Breast epithelium (tissue), 3 donors: ENCODE measurements at regions not wholly inside any gene's neighbourhood (a gene's known extent, or its start where the extent isn't known, plus 50 kb on each side); places are given as distances from the start of the nearest gene placed in this dataset.

Experiments used
- CTCF ChIP-seq, 3 donors: fragments of 450-650 bp; IDR thresholded peaks; one replicate each; pipeline ENCODE4 v1.5.1; 2016 to 2017; ENCODE audit warnings: antibody characterized with exemption in 3 of 3, mild to moderate bottlenecking in 3 of 3, moderate library complexity in 3 of 3
- POLR2AphosphoS5 ChIP-seq, 3 donors: sonication (generic); formaldehyde crosslinking; IDR thresholded peaks; one replicate each; pipeline ENCODE4 v1.6.1; 2017; ENCODE audit warnings: antibody characterized with exemption in 3 of 3

GRCh38 chr7:108789451-108789850 is 219.8 kb downstream of the DNAJB9 start:
- TF ChIP-seq CTCF (IDR thresholded peaks at IDR 0.05) (no peak), POLR2AphosphoS5 (IDR thresholded peaks at IDR 0.05) (no peak)
